NAMALWA (cell line): ENCODE measurements at regions not wholly inside any gene's neighbourhood (a gene's known extent, or its start where the extent isn't known, plus 50 kb on each side); places are given as distances from the start of the nearest gene placed in this dataset.

Experiments
- DNase-seq: peaks from one replicate; pipeline ENCODE4 v3.0.0-alpha.2; 2015; ENCODE audit warnings: low spot score

DNA sequence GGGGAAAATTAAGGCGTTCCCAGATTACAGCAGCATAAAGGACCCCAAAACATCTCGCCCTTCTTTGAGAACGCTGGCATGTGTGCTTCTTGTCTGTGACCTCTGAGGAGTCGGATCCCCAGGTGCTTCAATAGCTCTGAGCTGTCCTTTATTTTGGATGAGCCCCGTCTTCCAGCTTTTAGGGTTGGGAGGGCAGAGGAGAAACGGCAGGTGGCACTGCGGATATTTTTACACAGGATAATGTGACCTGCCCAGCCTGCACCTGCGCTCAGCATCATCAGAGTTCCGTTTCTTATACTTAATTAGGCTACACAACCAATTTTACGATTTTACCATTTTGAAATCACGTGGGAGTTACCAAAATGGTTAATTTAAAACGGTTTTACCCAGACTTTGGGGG lies 147.7 kb upstream of the RPS6KA2 start:
- no peak for DNase-seq

DNA sequence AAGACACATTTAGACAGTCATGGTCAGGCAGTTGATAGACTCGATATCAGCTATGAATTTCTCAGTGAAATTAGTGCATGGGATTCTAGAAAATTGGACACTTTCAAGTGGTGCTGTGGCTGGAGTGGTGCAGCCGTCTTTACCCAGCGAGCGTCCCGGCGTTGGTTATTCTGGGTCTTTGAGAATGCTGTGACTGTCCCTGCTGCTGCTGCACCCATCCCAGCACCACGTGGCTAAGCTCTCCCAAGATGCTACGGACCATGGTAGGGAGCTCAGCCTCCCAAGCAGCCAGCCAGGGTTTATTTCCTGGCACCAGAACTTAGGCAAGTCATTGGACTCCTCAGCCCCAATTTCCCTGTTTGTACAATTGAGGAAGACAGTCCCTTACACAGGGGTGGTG lies 147.2 kb upstream of the RPS6KA2 start:
- no peak for DNase-seq

DNA sequence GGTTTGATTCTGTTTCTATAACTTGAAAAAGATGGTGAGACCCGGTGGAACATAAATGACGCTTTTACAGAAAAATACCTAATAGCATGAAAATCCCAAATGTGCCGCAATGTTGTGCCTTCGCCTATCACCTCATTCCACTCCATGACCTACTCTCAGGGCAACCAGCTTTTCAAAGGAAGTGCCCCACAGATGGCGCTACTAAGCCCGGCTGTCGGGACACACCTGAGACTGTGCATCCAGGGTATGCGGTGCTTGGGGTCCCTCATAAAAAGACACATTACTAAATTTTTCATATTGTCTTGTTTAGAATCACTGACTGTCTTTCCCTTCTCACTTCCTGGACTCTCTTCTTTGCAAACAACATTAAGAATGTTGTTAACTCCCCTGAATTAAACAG lies 145.5 kb upstream of the RPS6KA2 start:
- no peak for DNase-seq

DNA sequence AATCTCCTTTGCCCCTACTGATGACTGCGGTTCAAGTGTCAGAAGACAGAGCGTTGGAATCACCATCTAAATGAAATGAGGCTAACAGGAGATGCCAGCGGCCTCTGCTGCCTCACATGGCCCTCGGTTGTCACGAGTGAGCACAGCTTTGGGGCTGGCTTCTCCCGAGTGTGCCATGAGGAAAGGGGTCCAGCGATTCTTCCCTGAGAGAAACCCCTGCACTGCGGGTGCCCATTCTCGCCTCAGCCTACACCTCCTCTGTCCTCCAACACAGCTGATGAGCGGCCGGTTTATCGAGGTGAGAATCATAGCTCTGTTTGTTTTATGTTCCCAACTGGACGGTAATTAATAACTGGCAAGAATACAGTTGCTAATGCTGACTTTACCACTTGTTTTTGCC lies 144.7 kb upstream of the RPS6KA2 start:
- no peak for DNase-seq

DNA sequence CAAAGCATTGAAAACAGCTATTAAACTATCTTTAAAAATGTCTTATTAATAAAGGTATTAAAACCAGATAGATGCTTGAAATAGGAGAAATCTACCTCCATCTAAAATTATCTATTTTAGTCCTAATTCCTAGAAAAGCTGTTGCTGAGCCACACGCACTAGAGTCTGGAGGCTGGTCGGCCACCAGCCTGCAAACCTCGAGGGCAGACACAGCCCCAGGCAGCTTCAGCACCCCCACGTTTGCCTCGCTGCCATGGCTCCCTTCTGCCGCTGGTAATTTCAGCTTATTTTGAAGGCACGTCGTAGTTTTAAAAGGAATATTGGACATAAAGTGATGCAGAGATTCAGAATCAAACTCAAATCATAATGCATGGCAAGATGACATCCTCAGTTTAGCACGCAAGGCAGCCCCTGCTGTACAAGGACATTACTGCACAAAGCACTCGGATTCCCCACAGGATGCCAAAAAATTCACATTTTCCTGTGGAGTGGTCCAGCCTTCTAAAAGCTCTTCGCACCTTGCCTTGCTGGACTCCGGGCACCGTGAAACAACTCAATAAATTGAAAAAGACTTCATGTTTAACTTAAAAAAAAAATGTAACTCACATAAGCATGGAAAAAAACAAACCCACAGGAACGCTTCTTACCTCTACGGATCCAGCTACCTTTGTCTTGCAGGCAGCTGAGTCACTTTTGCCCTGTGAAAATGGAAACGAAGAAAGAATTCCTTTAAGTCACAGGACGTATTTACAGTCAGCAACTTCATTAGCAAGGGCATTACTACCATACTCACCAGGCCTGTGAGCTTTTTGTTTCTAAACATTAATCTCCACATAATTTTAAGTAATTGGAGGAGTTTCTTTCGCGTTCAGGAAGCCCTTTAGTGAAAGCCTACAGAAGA lies 143.4 kb upstream of the RPS6KA2 start:
- no peak for DNase-seq

DNA sequence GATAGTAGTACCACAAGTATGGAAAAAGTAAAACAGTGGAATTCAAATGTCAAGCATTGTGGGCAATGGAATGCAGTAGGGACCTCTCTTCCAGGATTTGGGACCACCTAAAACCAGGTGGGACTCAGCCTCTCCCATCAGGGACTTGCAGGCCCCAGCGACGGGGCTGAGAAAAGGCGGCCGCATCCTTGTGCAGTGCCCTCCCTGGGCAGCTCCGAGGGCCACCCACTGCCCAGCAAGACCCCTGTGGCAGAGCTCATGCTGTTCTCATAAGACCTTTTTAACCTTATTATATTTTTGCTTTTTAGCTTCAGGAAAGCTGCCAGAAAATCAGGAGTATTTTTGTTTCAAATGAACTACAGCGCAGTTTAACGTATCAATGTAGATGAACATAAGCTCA lies 142.6 kb upstream of the RPS6KA2 start:
- DNase-seq = no peak

DNA sequence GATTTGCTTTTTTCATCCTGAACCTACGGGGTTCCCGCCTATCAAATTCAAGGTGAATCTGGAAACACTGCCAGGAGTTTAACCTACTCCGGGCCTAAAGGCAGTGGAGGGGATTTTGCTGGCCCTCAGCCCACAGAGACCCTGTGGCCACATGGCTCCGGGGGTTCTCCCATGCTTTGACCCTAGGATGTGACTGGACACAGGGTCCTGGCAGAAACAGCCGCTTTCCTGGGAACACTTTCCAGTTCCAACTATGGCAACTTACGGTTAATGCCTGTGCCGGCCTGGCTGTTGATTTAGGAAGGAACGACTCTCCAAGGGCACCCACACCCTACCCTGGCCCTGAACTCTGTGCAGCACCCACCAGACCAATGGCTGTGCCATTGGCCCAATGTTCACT lies 141.7 kb upstream of the RPS6KA2 start:
- no peak for DNase-seq

DNA sequence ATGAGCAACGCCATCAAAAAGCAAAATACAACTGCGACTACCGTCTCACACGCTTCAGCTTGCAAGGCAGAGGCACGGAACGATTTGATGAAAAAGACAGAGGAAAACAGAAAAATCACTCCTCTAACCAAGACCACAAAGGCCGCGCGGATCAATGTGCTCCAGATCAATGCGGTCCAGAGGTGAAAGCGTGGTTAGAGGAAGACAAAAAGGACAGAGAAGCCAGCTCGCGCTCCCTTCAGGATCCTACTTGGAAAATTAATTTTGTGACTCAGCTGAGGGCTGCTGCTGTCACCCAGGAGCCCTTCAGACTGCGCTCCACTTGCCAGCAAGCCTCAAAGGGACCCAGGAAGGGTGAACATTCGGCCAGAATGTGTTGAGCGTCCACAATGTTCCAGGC lies 140.2 kb upstream of the RPS6KA2 start:
- no peak for DNase-seq

DNA sequence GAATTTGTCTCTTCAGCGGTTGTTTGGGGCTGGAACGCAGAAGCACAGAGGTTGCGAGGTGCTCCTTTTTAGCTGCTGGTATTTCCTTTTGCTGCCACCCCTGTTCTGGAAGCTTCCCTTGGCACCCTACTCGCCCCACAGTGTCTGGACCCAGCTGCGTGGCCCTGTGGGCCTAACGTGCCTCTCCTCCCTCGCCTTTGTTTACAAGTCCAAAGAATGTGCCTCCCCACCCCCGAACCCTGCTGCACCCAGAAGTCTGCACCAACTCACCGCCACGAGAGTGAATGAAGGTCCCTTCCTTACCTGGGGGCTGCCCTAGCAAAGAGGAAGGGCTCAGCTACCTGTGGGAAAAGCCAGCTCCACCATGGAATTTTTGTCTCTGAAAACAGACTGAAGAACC lies 139.7 kb upstream of the RPS6KA2 start:
- no peak for DNase-seq

DNA sequence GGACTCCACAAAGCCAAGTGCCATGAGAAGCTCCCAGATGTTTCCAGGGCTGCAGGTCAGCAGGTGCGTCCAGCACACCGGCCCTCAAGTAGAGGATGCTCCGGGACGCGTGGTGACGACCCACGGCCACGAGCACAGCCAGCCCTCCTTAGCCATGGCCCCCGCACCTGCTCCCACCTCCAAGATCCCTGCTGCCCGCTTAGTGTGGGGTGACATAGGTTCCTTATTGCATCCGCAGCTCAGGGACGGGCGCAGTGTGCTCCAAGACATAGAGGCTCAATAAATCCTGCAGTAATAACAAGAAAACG lies 138.1 kb upstream of the RPS6KA2 start:
- DNase-seq = no peak

DNA sequence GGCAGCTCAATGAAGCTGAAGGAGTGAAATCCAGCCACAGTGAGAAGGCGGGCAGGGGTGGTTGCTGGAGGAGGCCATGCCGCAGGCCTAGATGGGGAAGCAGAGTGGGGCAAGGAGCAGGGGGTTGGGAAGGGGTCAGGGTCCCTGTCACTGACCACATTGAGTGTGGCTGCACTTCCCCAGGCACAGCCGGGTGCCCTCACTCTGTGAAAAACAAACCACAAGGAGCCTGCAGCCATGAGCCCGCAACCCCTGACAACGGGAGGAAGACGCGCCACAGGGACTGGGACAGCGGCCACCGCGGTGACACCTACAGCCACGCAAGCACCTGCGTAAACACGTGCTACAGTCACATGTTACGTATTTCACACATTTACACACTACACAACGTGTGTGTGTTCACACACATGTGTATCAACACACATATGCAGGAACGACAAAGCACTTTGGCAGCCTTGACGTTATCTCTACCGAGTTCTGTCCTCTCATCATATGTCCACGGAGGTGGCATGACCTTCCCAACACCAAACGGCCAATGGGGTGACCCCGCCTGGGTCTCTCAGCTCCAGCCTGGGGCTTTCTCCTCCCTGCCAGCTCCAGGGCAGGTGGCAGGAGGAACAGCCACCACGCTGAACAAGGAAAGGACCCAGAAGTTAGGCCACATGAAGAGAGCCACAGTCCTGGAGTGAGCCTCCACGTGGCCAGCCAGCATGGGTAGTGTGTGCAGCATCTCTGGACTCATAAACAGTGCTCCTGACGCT lies 137.6 kb upstream of the RPS6KA2 start:
- DNase-seq = no peak

DNA sequence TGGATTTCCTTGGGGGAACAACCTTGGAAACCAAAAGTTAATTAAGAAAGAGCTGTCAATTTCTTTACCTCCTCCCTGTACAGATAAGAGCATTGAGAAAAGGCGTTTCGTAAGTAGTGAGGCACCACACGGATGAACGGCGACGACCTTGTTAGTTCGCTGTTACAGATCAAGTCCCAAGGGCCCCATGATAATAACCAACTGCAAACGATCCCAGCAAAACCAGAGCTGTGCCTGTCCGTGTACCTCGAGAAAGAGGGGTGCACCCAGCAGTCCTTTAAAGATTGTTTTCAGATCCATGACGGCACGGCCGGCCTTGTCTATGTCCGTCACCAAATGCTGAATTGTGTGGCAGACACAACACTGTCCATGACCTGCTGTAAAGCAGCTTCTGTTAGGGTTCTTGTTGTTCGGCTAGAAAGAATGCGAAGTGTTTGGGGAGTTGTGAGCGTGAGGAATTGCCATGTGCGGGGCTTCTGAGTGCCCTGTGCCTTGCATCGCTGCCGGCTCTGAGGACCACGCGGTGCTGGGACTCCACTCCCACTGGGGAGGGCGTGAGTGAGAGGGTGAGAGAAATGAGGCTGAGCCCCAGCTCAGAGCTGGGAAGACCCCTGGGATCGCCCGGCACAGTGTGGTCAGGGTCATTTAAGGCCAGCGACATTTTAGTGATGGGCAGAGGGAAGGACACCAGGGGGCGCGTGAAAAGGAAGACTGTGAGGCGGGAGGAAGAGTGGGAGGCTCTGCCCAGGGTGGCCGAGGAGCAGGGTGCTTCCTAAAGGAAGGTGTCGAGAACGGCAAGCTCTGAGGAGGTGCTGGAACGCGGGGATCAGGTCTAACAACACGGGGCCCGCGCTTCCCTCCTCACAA lies 136.8 kb upstream of the RPS6KA2 start:
- no peak for DNase-seq

DNA sequence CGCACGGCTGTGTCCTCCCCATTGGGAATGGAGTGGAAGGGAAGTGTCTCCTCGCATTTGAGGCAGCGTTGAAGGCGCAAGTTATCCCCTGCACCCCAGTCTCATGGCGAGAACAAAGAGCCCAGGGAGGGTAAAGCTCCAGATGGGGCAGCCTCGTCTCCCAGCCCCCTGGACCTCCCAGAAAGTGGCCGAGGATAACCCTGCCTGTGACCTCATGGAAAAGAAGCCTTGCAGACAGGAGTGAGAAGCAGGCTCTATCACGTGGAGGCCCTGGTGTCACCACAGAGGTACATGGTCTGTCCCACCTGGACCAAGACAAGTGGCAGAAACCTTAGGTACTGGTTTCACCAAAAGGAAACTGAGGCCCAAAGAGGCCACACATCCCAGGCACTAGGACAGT lies 134.8 kb upstream of the RPS6KA2 start:
- DNase-seq = no peak

DNA sequence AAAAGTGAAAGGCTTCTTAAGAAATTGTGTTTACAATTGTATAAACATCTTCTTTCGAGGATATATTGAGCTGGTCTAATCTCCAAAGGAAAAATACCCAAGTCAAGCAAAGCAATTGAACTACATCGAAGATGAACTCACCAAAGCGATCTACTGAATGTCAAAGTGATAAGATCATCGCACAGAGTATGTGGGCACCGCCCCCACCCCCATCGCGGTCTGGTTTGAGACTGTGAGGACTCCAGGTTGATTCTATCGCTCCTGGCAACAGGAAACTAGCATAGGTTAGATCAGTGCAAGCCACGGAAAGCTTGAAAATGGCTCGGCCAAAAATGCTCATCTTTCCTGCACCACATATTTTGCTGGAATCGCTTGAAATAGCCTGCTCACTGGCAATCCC lies 133.2 kb upstream of the RPS6KA2 start:
- DNase-seq = no peak

DNA sequence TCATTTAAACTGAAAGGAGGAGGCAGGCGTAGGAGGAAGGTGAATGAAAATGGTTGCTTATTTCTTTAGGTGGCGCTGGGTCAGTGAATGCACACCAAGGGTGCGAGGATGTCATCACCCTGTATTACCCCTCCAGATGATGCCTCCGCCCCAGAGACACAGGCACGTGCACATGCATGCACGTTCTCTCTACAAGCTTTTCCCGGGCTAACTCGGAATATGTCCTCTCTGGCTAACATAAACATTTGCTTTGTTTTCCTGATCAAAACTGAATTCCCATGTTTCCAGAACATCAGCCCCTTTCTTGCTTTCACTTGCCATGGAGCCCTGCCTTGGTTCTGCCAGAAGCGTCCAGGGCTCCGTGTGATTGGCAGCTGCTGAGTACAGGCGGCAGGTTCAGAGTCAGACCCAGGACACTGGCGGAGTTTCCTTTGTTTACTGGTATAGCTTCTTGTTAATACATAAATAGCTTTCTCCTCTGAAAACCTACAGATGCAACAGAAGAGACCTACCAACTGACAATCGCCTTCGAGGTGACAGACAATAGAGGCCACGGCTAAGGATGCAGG lies 131.2 kb upstream of the RPS6KA2 start:
- DNase-seq = no peak

DNA sequence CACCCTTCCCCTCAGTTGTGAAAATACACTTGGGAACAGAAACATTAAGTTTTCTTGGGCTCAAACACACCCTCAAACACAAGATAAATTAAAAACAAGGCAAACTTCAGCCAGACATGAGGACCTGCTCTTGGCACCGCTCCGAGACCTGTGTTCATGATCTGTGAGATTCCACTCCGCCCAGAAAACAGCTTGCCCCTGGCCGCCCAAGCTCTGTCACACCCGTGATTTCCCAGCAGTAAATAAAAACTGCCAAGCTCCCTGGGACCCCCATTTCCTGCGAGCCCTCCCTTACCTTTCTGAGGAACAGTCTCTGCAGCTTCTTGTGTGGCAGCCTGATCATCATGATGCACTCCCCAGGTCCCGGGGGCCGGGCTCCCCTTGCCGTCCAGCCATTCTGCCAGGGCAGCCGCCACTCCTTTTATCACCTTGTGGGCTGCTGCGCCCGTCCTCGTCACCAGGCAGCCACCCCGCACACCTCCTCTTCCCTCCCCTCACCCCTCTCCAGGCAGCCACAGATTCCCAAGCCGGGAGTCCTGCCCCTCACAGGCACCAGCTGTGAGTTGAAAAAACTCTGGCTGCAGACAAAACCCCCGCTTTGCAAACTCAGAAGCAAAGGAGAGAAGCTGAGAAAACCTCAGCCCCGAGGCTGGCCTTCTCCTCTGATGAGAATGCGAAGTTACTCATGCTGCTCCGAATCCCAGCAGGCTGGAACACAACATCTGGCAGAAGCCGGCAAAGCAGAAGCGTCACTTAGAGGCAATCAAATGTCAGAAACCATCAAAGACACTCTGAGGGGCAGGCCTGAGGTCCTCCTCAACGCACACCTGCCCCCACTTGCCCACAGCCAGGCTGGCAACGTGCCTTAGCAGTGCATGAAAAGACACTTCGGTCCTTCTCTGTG lies 130.4 kb upstream of the RPS6KA2 start:
- peak; percentile 15 for DNase-seq

DNA sequence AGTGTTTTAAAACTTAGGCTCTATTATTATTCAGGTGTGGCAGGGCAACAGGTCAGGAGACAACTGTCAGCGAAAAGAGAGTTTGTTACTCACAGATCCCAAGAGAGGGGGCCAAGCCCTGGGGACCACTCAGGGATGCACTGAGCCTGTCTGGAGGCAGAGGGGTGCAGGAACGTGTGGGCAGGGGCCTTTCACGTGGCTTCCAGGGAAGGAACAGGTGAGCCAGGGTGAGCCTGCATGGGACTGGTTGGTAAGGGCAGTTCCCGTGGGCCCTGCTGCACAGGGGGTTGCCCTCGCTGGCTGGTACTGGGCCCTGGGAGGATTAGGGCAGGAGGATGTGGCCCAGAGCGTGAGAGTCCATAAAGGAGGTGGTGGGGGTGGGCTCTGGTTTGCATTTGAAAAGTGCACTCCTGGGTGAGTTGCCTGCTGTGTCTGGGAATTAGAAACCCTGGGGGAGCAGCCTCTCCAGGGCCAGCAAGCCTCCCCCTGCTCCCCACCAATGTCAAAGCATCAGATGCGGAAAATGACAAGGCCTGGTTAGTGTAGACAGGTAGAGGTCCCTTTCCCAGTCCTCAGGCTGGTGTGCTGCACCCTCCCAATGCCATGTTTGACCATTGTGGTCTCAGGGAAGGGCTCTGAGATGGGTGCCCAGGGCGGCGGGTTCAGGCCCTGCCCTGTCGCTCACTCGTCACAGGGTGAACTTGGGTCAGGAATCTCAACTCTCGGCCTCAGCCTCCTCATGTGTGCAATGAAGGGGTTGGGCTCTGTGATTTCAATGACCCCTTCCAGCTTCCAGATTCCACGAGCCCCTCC lies 127.4 kb upstream of the RPS6KA2 start:
- no peak for DNase-seq

DNA sequence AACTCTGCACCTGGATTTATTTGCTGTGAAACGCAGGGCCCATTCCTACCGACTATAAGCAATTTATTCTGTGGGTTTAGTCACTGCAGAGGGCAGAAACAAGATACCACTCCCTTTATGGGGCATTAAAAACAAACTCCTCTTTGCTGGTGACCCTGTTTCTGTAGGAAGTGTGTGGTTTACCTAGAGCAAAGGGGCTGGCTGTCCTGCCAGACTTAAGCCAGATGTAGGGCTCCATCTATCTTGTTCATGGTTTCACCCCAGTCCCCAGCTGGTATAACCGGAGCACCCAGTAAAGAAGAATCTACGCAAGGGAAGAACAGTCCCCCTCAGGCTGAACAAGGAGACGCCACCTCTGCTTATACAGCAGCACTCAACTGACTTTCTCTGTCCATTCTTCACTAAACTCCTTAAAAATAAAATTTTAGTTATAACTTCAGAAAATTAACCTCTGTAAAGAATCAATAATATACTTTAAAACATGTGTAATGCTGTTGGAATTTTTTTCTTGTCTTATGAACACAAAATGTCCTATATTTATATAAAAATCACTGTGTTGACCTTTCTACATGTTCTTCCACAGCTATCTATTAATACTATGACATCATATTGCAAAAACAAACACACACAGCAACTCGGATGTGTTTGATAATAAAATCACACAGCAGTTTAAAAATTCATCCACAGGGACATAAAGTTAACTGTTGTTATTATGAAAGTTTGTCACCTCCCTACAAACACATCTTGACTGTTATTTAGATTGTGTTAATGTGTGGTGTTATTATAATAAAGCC lies 126.1 kb upstream of the RPS6KA2 start:
- DNase-seq = no peak

DNA sequence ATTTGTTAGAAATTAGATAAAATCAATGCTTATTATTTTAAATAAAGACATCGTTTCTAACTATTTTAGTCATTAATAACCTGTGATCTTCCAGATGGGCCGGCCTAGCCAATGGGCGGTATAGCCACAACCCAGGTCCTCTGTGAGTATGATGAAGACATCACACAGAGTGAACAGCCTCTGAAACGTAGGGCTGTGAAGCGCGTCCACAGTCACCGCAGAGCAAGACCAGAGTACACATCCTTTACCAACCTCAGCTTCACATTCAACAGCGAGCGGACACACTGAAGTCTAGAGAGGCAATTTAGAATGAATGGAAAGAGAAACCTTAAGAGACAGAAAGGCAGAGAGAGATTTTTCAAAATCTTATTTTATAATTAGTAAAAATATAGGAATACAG lies 125.0 kb upstream of the RPS6KA2 start:
- peak; percentile 43 for DNase-seq
